Panc1 (cell line): ENCODE measurements at regions not wholly inside any gene's neighbourhood (a gene's known extent, or its start where the extent isn't known, plus 50 kb on each side); places are given as distances from the start of the nearest gene placed in this dataset.

Experiments used
- POLR2AphosphoS5 ChIP-seq: IDR thresholded peaks from 2 replicates; pipeline ENCODE4 v1.6.1; 2012; ENCODE audit warnings: mild to moderate bottlenecking, low read depth, low read length, moderate library complexity
- SIN3A ChIP-seq: IDR thresholded peaks from 2 replicates; pipeline ENCODE4 v1.6.1; 2012; ENCODE audit warnings: low read depth, mild to moderate bottlenecking, low read length, moderate library complexity, borderline replicate concordance; ENCODE audit not compliant: insufficient read depth
- TF ChIP-seq, protein P1 (sequence below): fragments of 450-650 bp; IDR thresholded peaks from 2 replicates; pipeline ENCODE4 v1.5.1; 2017; ENCODE audit warnings: mild to moderate bottlenecking

- TF ChIP-seq, protein P1, sequence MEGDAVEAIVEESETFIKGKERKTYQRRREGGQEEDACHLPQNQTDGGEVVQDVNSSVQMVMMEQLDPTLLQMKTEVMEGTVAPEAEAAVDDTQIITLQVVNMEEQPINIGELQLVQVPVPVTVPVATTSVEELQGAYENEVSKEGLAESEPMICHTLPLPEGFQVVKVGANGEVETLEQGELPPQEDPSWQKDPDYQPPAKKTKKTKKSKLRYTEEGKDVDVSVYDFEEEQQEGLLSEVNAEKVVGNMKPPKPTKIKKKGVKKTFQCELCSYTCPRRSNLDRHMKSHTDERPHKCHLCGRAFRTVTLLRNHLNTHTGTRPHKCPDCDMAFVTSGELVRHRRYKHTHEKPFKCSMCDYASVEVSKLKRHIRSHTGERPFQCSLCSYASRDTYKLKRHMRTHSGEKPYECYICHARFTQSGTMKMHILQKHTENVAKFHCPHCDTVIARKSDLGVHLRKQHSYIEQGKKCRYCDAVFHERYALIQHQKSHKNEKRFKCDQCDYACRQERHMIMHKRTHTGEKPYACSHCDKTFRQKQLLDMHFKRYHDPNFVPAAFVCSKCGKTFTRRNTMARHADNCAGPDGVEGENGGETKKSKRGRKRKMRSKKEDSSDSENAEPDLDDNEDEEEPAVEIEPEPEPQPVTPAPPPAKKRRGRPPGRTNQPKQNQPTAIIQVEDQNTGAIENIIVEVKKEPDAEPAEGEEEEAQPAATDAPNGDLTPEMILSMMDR = no peak
- TF ChIP-seq POLR2AphosphoS5 = no peak
- no peak for TF ChIP-seq SIN3A
Observed at GRCh38 chr12:97778111-97778510, 315.5 kb downstream of the RMST start.
